HL-60/S4 treated with retinoic acid at 250 ng/mL for 4 days and 3 days (cell line): ENCODE measurements at regions not wholly inside any gene's neighbourhood (a gene's known extent, or its start where the extent isn't known, plus 50 kb on each side); places are given as distances from the start of the nearest gene placed in this dataset.
"Not testable (repeated sequence)": the region's sequence is repeated elsewhere in the genome, so short reads cannot be mapped to it uniquely, and the experiment has no call there.

Source experiments
- in situ Hi-C: fragments of 300-500 bp; cut with MboI; formaldehyde crosslinking; loops from 2 replicates; pipeline ENCODE4 v1.7.0; 2022; ENCODE audit warnings: low sequenced_read_pairs

DNA sequence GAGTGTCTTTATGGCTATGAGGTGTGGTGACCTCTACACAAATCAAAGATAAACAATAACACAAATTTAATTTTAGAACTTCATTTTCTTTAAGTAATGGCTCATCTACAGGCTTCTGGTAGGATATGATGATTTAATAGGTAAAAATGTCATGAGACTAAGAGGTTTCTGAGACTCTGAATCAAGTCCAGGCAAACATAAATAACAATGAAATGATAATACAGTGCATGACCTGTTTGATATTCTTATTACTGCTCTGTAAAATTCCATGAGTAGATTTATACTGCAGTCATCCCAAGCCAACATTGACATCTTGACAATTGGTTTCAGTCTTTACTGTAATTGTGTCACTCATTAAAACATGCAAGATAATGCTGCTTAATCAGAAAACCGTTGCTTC, 936.8 kb downstream of the MCTP2 start:
- in situ Hi-C loops, result no loop called here

GRCh38 chr15:95168951-95169431, 937.6 kb downstream of the MCTP2 start:
- in situ Hi-C loops, result no loop called here

- in situ Hi-C loops, result no loop called here
Observed at GRCh38 chr15:95169541-95170459, 938.4 kb downstream of the MCTP2 start.

DNA sequence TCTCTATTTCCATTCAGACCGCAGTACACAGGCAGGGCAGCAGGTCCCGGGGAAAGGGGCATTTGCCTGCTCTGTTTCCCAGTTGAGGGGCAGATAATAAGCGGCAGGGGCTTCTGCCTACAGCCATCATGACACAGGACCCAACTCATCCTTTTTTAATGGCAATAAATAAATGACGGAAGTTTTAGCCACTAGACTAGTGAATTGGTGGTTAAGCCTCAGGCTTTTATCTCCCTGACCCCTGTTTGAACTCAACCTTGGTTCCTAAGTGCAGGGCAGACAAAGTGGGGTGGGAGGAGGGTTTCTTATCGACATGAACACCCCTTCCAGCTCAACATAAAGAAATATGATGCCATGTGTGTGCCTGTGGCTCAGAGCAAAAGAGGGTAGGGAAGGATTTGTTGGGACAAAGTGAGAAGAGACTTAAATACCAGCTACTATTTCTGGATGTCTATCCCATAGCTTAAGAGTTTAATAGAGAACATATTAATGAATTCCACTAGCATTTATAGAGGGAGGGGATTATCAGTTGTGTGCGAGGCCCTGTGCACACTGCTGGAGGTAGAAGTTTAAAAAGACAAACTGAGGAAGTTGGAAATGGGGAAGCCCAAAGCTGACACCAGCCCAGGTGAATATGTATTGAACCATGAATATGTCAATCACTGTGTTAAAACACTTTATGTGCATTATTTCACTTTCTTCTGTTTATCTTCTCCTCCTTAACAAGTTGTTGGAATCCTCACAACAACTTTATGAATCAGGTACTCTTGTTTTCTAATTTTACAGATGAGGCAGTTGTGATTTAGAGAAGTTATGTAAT, 939.4 kb downstream of the MCTP2 start:
- in situ Hi-C loops, result no loop called here

GRCh38 chr15:95171564-95171963, 940.2 kb downstream of the MCTP2 start:
- in situ Hi-C loops, result no loop called here

DNA sequence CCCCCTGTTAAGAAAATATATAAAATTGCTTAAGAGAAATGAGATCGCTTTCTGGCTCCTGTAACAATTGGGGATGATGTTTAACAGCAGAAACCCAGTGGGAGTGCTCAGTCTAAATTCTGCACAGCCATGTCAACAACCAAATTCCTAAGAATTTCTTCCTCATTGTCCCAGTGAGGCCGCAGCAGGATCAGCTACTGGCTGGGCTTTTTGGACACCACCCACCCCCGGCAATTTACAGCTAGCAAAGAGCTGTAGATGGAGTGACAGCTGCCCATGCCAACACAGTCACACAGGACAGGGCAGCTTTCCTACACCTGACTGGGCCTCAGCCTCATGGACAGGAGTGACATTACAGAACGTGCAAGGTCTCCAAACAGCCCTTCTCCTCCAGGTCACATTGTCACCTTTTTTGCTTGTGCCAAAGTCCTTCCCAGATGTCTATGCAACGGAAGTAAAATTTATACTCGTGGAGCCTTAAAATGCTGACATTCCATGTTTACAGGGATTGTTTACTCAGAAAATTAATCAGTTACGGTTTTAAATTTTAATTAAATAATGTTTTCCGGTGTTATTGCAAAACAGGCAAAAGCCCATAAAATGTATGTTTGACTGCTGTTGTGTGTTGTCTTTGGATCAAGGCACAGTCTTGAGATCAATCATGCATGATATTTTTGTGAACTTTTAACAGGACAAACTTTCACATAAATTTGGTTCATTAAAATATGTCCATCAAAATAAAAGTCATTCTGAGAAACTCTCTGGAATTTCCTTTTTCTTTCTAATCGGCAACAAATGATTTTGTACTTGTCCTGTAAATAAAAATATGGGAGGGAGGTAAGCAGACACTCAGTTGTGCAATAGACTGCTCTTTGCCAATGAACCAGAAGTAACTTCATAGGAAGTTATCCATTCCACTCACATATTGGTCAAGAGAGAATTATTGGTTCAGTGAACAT, 943.2 kb downstream of the MCTP2 start:
- in situ Hi-C loops, result no loop called here

- in situ Hi-C loops, result no loop called here
Observed at GRCh38 chr15:95175914-95176658, 944.7 kb downstream of the MCTP2 start.

GRCh38 chr15:95176794-95177577, 945.6 kb downstream of the MCTP2 start:
- in situ Hi-C loops, result no loop called here

DNA sequence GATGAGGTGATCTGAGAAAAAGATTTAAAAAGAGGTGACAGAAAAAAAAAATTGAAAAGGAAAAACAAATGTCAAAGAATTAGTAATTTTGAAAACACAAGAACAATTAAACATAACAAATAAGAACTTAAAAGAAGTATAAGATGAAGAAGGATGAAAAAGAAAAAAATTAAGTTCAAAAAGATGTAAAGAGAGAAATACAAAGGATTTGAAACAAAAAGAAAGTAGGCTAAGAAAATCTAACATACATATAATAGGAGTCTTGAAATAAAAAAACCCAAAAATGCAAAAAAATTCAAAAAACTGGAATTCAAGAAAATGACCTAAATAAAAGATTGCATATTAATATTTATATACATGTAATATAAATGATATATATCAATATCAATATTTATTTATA, 949.2 kb downstream of the MCTP2 start:
- in situ Hi-C loops, result no loop called here

- in situ Hi-C loops, result no loop called here
Observed at GRCh38 chr15:95182091-95182490, 950.7 kb downstream of the MCTP2 start.

GRCh38 chr15:95192923-95193322, 961.6 kb downstream of the MCTP2 start:
- in situ Hi-C loops, result no loop called here

GRCh38 chr15:95194746-95195145, 963.4 kb downstream of the MCTP2 start:
- in situ Hi-C loops, result no loop called here

- in situ Hi-C loops, result no loop called here
Observed at GRCh38 chr15:95196176-95196915, 965.0 kb downstream of the MCTP2 start.

- in situ Hi-C loops, result no loop called here
Observed at GRCh38 chr15:95202569-95203349, 971.4 kb downstream of the MCTP2 start.

GRCh38 chr15:95205077-95205476, 973.7 kb downstream of the MCTP2 start:
- in situ Hi-C loops, result no loop called here

- in situ Hi-C loops, result not testable (repeated sequence)
Observed at GRCh38 chr15:95205830-95206229, 974.5 kb downstream of the MCTP2 start.

- in situ Hi-C loops, result no loop called here
Observed at GRCh38 chr15:95208071-95208470, 976.7 kb downstream of the MCTP2 start.

GRCh38 chr15:95208988-95209387, 977.6 kb downstream of the MCTP2 start:
- in situ Hi-C loops, result no loop called here
